Fibroblast of lung (primary cell): ENCODE measurements at regions not wholly inside any gene's neighbourhood (a gene's known extent, or its start where the extent isn't known, plus 50 kb on each side); places are given as distances from the start of the nearest gene placed in this dataset.

Experiments
- DNase-seq, 2 donors: peaks; one replicate each; pipeline versions ENCODE4 v3.0.0 to v3.0.0-alpha.2; 2010; ENCODE audit warnings: low read depth in 2 of 2
- H2AFZ ChIP-seq: 2 replicates; pipeline ENCODE4 v1.5.1; 2012; ENCODE audit warnings: low read length, control low read depth, inconsistent platforms
- H3K27ac ChIP-seq: 2 replicates; pipeline ENCODE4 v1.5.1; 2011; ENCODE audit warnings: low read length, control low read depth; ENCODE audit not compliant: insufficient read depth
- H3K27me3 ChIP-seq: 2 replicates; pipeline ENCODE4 v1.5.1; 2011; ENCODE audit warnings: mild to moderate bottlenecking, low read length; ENCODE audit not compliant: control insufficient read depth, insufficient read depth
- H3K36me3 ChIP-seq: 2 replicates; pipeline ENCODE4 v1.5.1; 2011; ENCODE audit warnings: low read length; ENCODE audit not compliant: control insufficient read depth, insufficient read depth
- H3K4me1 ChIP-seq: 2 replicates; pipeline ENCODE4 v1.5.1; 2011; ENCODE audit warnings: low read length; ENCODE audit not compliant: control insufficient read depth, insufficient read depth; ENCODE audit errors: extremely low read depth
- H3K4me2 ChIP-seq: 2 replicates; pipeline ENCODE4 v1.5.1; 2011; ENCODE audit warnings: low read length, control low read depth; ENCODE audit not compliant: insufficient read depth; ENCODE audit errors: extremely low read depth
- H3K4me3 ChIP-seq, 4 experiments: fragments of 200-600 bp in 1 of 4; sonication (generic) in 1 of 4; replicated peaks in 1 of 4; 2 replicates each; pipeline ENCODE4 v1.5.1; 2011 to 2016; ENCODE audit warnings: low read length in 4 of 4, low read depth in 3 of 4, mild to moderate bottlenecking in 3 of 4, control low read depth in 2 of 4, inconsistent platforms in 1 of 4, mixed read lengths in 1 of 4; ENCODE audit not compliant: insufficient read depth in 1 of 4; ENCODE audit errors: control extremely low read depth in 1 of 4
- H3K79me2 ChIP-seq: 2 replicates; pipeline ENCODE4 v1.5.1; 2012; ENCODE audit warnings: mild to moderate bottlenecking, low read length, inconsistent platforms; ENCODE audit not compliant: control insufficient read depth, insufficient read depth
- H3K9ac ChIP-seq: 2 replicates; pipeline ENCODE4 v1.5.1; 2011; ENCODE audit warnings: mild to moderate bottlenecking, low read length, control low read depth; ENCODE audit not compliant: insufficient read depth
- H3K9me3 ChIP-seq: 2 replicates; pipeline ENCODE4 v1.5.1; 2012; ENCODE audit warnings: low read depth, low read length; ENCODE audit not compliant: control insufficient read depth, insufficient read depth
- H4K20me1 ChIP-seq: 2 replicates; pipeline ENCODE4 v1.5.1; 2011; ENCODE audit warnings: low read length; ENCODE audit not compliant: control insufficient read depth, insufficient read depth; ENCODE audit errors: extremely low read depth
- CTCF ChIP-seq, 2 donors: IDR thresholded peaks in 1 of 2; conservative IDR thresholded peaks in 1 of 2; 1 replicate in 1 of 2; 2 replicates in 1 of 2; pipeline ENCODE4 v1.5.1; 2011 to 2012; ENCODE audit warnings: low read length in 2 of 2, control low read depth in 1 of 2, inconsistent platforms in 1 of 2, low read depth in 1 of 2, mild to moderate bottlenecking in 1 of 2
- EZH2 ChIP-seq: IDR thresholded peaks from 2 replicates; pipeline ENCODE4 v1.5.1; 2012; ENCODE audit warnings: low read length, control low read depth, mild to moderate bottlenecking; ENCODE audit errors: missing control alignments

DNA sequence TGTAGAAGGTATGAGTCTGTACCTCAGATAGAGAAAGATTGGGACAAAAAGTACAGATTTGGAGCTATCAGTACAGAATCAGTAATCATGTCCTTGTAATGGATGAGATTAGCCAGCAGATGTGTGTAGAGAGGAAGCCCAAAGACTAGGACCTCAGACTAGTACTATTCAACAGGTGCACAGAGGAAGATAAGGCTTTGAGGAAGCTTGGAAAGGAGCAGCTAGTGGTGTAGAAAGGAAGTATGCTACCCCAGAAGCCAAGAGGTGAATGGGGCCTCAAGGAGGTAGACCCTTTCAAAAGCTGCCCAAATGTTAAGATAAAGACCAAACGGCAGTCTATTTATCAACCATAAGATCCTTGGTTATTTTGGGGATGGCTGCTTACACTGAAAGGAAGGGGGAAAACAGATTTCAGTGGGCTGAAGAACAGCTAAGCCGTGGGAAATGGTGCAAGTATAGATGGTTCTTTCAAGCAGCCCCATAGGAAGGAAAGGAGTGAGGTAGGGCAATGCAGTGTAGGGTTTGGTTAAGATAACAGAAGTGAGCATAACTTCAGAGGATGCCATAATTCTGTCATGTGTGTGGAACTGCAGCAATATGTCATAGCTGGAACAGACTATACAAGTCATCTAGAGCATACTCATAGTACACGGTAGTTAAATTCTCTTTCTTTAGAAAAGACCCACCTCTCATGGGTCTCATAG is 221.7 kb downstream of the HHIPL2 start:
- Histone ChIP-seq H3K36me3 (no peaks in the 10 kb centered on the region), H3K79me2 (no peaks in the 10 kb centered on the region), H3K9ac (no peak overlapping the region), H2AFZ (no peak overlapping the region), H3K4me2 (no peak overlapping the region), H3K4me3 (no peak overlapping the region), H3K9me3 (no peaks in the 10 kb centered on the region), H3K27ac (no peak overlapping the region), H3K4me1 (no peaks in the 10 kb centered on the region), H4K20me1 (no peaks in the 10 kb centered on the region), H3K27me3 (no peaks in the 10 kb centered on the region)
- TF ChIP-seq EZH2 (no peak), CTCF (conservative IDR thresholded peaks at IDR 0.05 in 1 of 2, IDR thresholded peaks at IDR 0.05 in 1 of 2; ENCODE audit: low read depth in 1 of 2, low read length in 2 of 2) (no peak)
- DNase-seq = no peak

DNA sequence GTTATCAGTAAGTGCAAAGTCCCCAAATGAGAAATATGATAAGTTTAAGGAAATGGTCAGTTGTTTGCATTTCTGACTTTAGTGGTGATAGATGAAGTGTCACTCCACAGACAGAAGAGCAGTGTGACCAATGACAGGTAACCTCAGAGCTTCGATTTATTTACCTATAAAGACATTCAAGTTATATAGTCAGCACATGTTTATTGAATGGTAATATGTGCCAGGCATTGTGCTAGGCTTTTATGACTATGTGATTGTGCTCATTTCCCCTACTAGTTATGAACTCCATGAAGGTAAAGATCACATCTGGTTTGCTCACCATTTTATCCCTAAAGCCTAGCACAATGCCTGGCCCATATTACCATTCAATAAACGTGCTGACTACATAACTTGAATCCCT is 222.4 kb downstream of the HHIPL2 start:
- H3K79me2 ChIP-seq = no peaks in the 10 kb centered on the region
- DNase-seq = no peak
- no peaks in the 10 kb centered on the region for H4K20me1 ChIP-seq
- no peak overlapping the region for H3K9ac ChIP-seq
- H3K36me3 ChIP-seq = no peaks in the 10 kb centered on the region
- H3K4me1 ChIP-seq = no peaks in the 10 kb centered on the region
- no peaks in the 10 kb centered on the region for H3K9me3 ChIP-seq
- H3K27me3 ChIP-seq = no peaks in the 10 kb centered on the region
- no peak overlapping the region for H2AFZ ChIP-seq
- TF ChIP-seq CTCF (conservative IDR thresholded peaks at IDR 0.05 in 1 of 2, IDR thresholded peaks at IDR 0.05 in 1 of 2; ENCODE audit: low read depth in 1 of 2, low read length in 2 of 2) (no peak), EZH2 (no peak)
- no peak overlapping the region for H3K4me3 ChIP-seq
- H3K4me2 ChIP-seq = no peak overlapping the region
- H3K27ac ChIP-seq = no peak overlapping the region

- Histone ChIP-seq H3K9me3 (no peaks in the 10 kb centered on the region), H2AFZ (no peak overlapping the region), H3K9ac (no peak overlapping the region), H3K36me3 (no peaks in the 10 kb centered on the region), H4K20me1 (no peaks in the 10 kb centered on the region), H3K79me2 (no peaks in the 10 kb centered on the region), H3K27ac (no peak overlapping the region), H3K4me3 (no peak overlapping the region), H3K4me1 (no peaks in the 10 kb centered on the region), H3K4me2 (no peak overlapping the region), H3K27me3 (no peaks in the 10 kb centered on the region)
- TF ChIP-seq EZH2 (no peak), CTCF (conservative IDR thresholded peaks at IDR 0.05 in 1 of 2, IDR thresholded peaks at IDR 0.05 in 1 of 2; ENCODE audit: low read depth in 1 of 2, low read length in 2 of 2) (no peak)
- no peak for DNase-seq
These were observed 233.1 kb downstream of the HHIPL2 start for GRCh38 chr1:222314839-222315238.
